Upper lobe of right lung (tissue), 1 donor: ENCODE measurements at regions not wholly inside any gene's neighbourhood (a gene's known extent, or its start where the extent isn't known, plus 50 kb on each side); places are given as distances from the start of the nearest gene placed in this dataset.
A peak's percentile ranks its signal among the peaks of the same experiment; 100 is the strongest.

ENCODE experiments used
- ATAC-seq: fragments of 200-7000 bp; cut with Tn5 transposase; one replicate; pipeline ENCODE4 v1.9.1; 2020; ENCODE audit warnings: mild to moderate bottlenecking, moderate library complexity
- DNase-seq: peaks from one replicate; pipeline ENCODE4 v3.0.0-alpha.2; 2020
- H3K27ac ChIP-seq: fragments of 200-600 bp; one replicate; pipeline ENCODE4 v1.8.0; 2022
- H3K27me3 ChIP-seq: fragments of 200-600 bp; one replicate; pipeline ENCODE4 v1.8.0; 2022; ENCODE audit warnings: mild to moderate bottlenecking
- H3K36me3 ChIP-seq: fragments of 200-600 bp; one replicate; pipeline ENCODE4 v1.8.0; 2022
- H3K4me1 ChIP-seq: fragments of 200-600 bp; one replicate; pipeline ENCODE4 v1.8.0; 2022
- H3K4me3 ChIP-seq: fragments of 200-600 bp; one replicate; pipeline ENCODE4 v1.8.0; 2022; ENCODE audit warnings: mild to moderate bottlenecking
- H3K9me3 ChIP-seq: fragments of 200-600 bp; one replicate; pipeline ENCODE4 v1.8.0; 2022
- CTCF ChIP-seq: fragments of 200-600 bp; IDR thresholded peaks from one replicate; pipeline ENCODE4 v1.8.0; 2022; ENCODE audit warnings: antibody characterized with exemption
- intact Hi-C: fragments of 100-400 bp; cut with DNase I; formaldehyde crosslinking; loops from one replicate; pipeline ENCODE4 v1.11.0; 2022
- donor health status: DM: no; HTN: yes; CAD: no; lungs with severe emphysema.

- Histone ChIP-seq H3K27ac (no peak overlapping the region), H3K36me3 (no peaks in the 10 kb centered on the region), H3K27me3 (peaks cover 90% of the 10 kb centered on the region), H3K9me3 (no peaks in the 10 kb centered on the region), H3K4me3 (no peak overlapping the region), H3K4me1 (peaks cover 14% of the 10 kb centered on the region)
- TF ChIP-seq CTCF = no peak
- ATAC-seq = no peak
- DNase-seq = no peak
- intact Hi-C loops = loop anchor here (10.0 kb wide), 1 partner anchor 632 kb away; no protein-coding TSS in a partner anchor
These were observed 134.6 kb downstream of the INSIG2 start for GRCh38 chr2:118222672-118223421.

GRCh38 chr2:118222273-118222594 lies 134.0 kb downstream of the INSIG2 start:
- Histone ChIP-seq H3K9me3 (no peaks in the 10 kb centered on the region), H3K27ac (no peak overlapping the region), H3K27me3 (peaks cover 91% of the 10 kb centered on the region), H3K4me1 (peaks cover 14% of the 10 kb centered on the region), H3K36me3 (no peaks in the 10 kb centered on the region), H3K4me3 (no peak overlapping the region)
- no peak for TF ChIP-seq CTCF
- ATAC-seq = no peak
- intact Hi-C loops = loop anchor here (10.0 kb wide), 1 partner anchor 633 kb away; no protein-coding TSS in a partner anchor
- no peak for DNase-seq

GRCh38 chr2:118221536-118222272 lies 133.4 kb downstream of the INSIG2 start:
- H3K27ac ChIP-seq = no peak overlapping the region
- no peaks in the 10 kb centered on the region for H3K36me3 ChIP-seq
- TF ChIP-seq CTCF = peak; percentile 66
- intact Hi-C loops = loop anchor here (10.0 kb wide), 1 partner anchor 633 kb away; no protein-coding TSS in a partner anchor
- DNase-seq = no peak
- peaks cover 14% of the 10 kb centered on the region for H3K4me1 ChIP-seq
- H3K27me3 ChIP-seq = peaks cover 90% of the 10 kb centered on the region
- no peaks in the 10 kb centered on the region for H3K9me3 ChIP-seq
- ATAC-seq = peak; percentile 87
- H3K4me3 ChIP-seq = no peak overlapping the region

- TF ChIP-seq CTCF = no peak
These were observed 131.3 kb downstream of the INSIG2 start for GRCh38 chr2:118219611-118220010.

GRCh38 chr2:118216224-118216623 lies 128.0 kb downstream of the INSIG2 start:
- TF ChIP-seq CTCF = no peak
- no peak overlapping the region for H3K27ac ChIP-seq
- intact Hi-C loops = no loop called here
- H3K9me3 ChIP-seq = no peaks in the 10 kb centered on the region
- ATAC-seq (no peak), DNase-seq (no peak)
- no peaks in the 10 kb centered on the region for H3K36me3 ChIP-seq
- H3K4me1 ChIP-seq = no peaks in the 10 kb centered on the region
- H3K27me3 ChIP-seq = peaks cover 62% of the 10 kb centered on the region
- H3K4me3 ChIP-seq = no peak overlapping the region

More at GRCh38 chr2:118219611-118220010, 131.3 kb downstream of the INSIG2 start:
- H3K27ac ChIP-seq = no peak overlapping the region
- DNase-seq (no peak), ATAC-seq (no peak)
- no peaks in the 10 kb centered on the region for H3K36me3 ChIP-seq
- H3K27me3 ChIP-seq = peaks cover 83% of the 10 kb centered on the region
- intact Hi-C loops = loop anchor here (10.0 kb wide), 1 partner anchor 635 kb away; no protein-coding TSS in a partner anchor
- H3K4me1 ChIP-seq = peaks cover 13% of the 10 kb centered on the region
- H3K4me3 ChIP-seq = no peak overlapping the region
- H3K9me3 ChIP-seq = no peaks in the 10 kb centered on the region
